CD4-positive, alpha-beta T cell treated with Interleukin-17A for 4 hours (primary cell): ENCODE measurements at regions not wholly inside any gene's neighbourhood (a gene's known extent, or its start where the extent isn't known, plus 50 kb on each side); places are given as distances from the start of the nearest gene placed in this dataset.

Source experiments
- DNase-seq: peaks from one replicate; pipeline ENCODE4 v3.0.0-alpha.2; 2020; ENCODE audit warnings: mixed read lengths

DNA sequence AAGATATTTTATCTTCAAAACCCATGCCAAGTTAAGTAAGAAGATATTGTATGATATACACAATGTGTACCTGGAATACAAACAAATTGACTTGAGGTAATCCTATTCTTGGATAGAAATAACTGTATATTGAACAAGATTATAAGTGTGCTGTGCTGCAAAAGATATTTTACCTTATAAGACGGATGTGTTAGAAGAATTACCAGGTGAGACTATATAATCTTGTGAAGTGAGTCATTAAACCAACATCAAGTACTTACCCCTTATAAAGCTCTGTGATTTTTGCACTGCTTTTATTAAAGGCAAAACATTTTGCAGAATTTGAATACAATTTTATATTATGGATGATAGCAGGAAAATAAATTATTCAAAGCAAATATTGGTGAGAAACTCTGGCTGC lies 570.0 kb downstream of the MMUT start:
- DNase-seq: no peak

DNA sequence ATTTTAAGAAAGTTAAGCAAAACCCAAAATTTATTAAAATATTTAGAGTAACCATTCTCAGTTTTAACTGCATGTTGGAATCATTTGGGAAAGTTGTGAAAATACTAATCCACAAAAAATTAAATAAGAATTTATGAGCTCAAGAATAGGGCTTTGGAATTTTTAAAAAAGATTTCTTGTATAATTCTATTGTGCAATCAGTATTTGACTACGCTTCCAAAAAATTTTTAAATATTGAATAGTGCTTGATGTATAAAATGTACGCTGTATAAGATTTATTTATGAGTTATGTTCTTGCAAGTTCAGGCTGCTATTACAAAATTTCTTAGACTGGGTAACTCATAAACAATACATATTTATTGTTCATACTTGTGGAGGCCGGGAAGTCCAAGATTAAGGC lies 571.7 kb downstream of the MMUT start:
- DNase-seq: no peak

DNA sequence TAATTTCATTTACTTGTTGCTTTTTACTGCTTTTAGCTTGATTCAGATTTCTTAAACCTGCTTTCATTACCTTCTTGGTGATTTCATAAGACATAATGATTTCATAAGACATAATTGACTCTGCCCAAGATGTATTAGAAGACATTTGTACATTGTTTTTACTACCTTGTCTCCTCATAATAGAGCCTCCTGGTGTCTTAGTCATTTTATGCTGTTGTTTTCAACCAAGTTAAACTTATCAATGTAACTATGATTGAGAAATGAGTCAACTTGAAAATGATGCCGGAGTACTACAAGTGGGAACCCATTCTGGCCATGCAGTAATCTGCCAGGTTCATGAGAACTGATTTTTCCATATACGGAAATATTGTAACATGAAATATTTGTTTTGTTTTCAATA lies 573.6 kb downstream of the MMUT start:
- DNase-seq: no peak

DNA sequence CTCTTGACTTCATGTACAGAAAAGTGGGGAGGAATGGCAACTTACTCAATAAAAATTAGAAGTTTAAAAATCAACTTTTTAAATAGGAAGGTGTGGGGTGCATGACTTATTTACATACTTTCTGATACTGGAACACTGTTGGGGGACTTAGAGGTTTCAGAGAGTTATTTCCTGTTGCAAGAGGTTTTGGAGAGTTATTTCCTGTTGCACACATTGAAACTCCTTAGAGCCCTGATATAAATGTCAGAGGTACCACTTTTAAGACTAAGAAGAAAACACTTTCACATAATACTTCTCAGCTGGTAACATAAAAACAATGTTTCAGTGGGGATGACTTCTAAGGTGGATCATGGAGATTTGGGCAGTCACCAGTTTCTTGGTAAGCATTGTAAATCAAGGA lies 579.9 kb downstream of the MMUT start:
- DNase-seq: no peak

DNA sequence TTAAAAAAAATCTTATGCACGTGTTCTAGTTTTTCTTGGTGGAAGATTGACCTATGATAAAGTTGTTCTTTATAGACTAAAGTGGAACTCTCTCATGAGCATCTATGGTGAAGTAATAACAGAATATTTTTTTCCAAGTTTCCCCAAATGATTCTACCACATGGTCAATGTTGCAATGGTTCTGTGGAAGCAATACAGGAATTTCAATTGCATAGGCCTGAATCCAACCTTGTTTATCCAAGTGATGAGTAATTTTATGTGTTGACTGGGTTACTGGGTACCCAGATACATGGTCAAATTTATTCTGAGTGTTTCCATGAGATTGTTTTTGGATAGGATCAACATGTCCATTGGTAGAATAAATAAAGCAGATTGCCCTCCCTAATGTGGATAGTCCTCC lies 581.5 kb downstream of the MMUT start:
- no peak for DNase-seq

DNA sequence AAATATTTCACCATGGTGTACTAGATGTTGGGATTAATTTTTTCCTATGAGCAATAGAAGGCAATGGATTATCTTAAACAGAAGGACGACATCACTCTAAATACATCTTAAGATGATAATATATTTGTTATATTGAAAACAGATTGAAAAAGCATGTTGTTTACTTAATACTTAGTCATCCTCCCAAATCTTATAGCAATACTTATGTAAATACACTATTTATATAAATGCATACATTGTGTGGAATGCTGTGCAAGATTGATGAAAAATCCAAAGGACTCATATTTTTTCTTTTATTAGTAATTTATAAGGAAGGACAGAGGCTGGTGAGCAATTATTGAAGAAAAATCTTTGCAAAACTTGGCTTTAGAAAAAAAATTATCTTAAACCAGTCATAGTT lies 593.5 kb downstream of the MMUT start:
- DNase-seq: no peak

DNA sequence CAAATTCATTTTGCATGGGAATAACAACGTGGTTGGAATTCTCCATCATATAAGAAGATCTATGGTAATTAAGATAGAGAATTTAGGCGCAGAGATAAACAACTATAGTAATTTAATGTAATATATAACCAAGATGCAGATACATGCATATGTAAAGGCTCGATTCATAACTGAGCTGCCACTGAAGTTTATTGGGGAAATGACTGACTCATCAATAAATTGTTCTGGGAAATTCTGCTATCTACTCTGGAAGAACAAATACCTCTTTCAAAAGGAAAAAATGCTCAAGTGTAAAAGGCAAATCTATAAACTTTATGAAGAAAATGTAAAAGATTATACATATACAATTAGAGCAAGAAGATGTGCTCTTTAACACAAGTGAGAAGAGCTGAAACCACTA lies 596.4 kb downstream of the MMUT start:
- no peak for DNase-seq

DNA sequence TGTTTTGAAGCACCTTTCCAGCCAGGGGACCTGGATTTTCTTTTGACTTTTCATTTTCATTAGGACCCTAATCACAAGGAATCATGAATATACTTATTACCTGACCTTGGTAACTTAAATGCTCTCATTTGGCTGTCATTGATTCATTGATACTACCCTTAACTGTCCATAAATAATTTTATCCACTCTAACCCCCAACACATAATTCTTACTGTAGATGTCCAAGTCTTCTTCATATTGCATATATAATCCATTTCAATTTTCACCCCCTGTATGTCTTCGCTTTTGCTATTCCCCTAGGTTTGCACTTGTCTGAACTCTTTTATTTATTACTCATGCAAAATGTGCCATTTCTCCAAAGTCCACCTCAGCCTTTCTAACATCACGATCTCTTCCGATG lies 602.9 kb downstream of the MMUT start:
- DNase-seq: no peak

DNA sequence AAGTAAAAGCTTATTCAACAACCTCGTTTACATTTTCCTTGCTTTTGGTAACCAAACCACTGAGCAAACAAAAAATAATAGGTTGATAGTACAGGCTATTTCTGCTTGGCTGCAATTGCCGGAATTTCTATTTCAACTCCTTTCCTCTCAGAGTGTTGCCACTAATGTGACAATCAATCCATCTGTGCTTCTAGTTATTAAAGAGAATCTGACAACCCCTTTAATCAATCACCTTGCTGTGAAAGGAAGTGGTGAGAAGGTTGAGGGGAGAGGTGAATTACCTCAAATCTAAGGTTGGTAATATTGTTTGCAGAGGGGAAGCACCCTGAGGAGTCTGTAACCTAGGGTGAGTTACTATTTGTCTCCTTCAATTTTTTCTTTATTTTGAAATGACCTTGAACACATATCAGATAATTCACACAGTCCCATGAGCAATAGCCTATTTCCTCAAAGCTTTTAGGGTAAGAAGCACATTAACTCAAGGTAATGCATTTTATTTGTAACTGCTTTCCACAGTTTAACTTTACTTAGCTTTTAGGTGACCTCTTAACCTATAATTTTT lies 603.4 kb downstream of the MMUT start:
- DNase-seq: no peak

DNA sequence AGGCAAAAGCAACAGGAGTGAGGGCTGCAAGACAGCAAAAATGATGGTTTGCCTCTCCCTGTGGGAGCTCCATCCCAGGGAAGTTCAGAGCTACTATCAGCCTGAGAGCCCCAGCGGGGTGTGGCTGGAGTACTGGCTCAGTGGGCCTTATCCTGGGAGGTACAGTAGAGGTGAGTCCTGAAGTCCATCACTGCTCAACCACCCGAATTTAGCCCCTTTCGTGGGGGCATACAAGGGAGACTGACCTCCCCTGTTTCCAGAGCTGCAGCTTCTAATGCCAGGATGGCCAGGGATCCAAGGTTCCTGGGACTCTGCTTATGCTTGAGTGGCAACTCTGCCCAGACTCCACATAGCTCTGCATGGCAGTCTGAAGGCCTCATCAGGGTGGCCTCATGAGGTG lies 617.8 kb downstream of the MMUT start:
- DNase-seq: no peak

DNA sequence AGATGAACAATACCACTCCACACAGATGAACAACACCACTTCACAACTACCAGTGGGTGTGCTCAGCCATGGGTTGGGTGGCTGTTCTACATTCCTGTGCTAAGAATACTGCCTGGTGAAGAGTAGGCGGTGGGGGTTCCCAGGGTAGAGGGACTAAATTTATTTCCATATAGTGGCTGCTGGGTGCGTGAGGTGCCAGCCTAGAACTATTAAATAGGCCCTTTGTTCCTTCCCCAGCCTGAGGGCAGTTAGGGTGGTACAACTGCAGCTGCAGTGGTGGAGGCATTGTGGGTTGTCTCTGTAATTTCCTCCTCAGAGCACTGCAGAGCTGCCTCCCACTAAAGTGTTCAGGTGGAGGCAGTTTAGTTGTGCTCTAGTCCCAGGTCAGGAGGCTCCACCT lies 618.4 kb downstream of the MMUT start:
- no peak for DNase-seq

DNA sequence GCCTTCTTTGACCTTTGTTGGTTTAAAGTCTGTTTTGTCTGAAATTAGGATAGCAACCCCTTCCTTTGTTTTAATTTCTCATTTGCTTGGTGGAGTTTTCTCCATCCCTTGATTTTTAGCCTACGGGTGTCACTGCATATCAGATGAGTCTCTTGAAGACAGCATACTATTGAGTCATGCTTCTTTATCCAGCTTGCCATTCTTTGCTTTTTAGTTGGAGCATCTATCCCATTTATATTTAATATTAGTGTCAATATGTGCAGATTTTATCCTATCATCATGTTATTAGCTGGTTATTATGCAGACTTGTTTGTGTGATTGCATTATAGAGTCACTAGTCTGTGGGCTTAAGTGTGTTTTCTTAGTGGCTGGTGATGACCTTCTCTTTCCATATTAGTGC lies 622.2 kb downstream of the MMUT start:
- DNase-seq: no peak

DNA sequence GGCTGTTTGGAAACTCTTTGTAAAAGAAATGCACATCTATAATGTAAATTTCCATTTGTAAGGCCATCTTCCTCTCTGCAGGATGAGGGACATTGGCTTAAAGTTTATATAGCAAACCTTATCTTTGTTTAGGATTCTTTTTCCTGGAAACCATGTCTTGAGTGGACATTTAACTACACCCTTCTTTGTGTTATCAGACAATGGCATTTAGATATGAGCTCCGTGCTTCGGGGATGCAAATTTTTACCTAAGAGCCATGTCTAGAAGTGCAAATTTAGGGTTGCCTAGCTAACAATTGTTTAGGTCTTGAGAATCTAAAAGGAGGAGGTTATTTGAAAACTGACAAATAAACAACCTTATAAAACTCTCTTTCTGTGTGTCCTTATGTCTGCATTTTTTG lies 623.8 kb downstream of the MMUT start:
- no peak for DNase-seq

DNA sequence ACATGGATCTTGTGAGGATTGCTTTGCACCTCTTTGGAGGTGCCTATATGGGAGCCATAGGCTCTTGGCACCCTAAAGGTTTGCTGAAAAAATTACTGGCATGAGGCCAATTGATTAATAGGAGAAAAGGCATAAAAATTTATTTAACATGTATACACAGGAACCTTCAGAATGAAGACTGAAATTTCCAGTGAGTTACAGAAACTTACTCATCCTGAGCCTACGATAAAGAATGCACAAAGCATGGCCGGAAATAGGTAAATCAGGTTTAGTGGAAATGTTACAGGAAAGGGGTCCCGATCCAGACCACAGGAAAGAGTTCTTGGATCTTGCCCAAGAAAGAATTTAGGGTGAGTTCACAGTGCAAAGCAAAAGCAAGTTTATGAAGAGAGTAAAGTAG lies 625.3 kb downstream of the MMUT start:
- DNase-seq: no peak

DNA sequence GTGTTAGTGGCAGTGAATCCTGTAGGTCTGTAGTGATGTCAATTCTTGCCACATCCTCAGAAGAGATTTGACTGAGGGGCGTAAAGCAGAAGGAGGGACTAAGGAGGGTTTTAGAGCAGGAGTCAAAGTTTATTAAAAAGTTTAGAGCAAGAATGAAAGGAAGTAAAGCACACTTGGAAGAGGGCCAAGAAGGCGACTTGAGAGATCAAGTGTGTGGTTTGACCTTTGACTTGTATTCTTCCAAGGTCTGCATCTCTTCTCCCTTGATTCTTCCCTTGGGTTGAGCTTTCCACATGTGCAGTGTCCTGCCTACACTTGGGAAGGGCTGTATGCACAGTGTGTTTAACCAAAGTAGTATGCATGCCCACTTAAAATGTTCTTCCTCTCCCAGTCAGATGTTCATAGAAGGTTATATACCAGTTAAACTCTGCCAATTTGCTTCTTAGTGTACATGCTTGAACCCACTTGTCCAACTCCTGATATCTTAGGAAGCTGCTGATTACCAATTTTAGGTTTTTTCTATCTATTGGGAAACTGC lies 627.6 kb downstream of the MMUT start:
- no peak for DNase-seq

DNA sequence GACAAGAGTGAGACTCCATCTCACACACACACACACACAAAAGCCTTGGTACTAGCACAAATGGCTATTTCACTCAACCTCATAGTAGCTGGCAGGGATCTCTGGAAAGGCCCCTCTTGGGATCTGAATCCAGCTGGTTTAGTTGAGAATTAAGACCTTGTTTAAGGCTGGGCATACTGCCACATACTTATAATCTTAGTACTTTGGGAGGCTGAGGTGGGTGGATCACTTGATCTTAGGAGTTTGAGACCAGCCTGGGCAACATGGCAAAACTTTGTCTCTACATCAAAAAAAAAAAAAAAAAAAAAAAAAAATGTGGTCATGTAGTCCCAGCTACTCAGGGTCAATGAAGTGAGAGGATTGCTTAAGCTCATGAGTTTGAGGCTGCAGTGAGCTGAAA lies 628.3 kb downstream of the MMUT start:
- no peak for DNase-seq

DNA sequence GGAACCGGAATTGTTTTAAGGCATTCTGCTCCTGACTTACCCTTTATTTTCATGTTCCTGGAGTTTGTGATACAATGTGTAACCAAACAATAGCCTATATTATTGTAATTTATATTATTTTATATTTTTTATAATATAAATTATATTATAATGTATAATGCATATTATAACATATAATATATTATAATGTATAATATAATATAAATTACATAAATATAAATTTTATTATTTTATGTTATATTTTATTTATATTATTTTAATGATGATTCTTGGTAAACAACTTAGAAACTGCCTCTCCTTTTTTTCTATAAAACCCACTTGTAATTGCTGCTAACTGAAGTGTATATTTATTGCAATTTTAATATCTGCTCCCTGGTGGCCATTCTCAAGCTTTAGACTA lies 629.1 kb downstream of the MMUT start:
- DNase-seq: no peak

DNA sequence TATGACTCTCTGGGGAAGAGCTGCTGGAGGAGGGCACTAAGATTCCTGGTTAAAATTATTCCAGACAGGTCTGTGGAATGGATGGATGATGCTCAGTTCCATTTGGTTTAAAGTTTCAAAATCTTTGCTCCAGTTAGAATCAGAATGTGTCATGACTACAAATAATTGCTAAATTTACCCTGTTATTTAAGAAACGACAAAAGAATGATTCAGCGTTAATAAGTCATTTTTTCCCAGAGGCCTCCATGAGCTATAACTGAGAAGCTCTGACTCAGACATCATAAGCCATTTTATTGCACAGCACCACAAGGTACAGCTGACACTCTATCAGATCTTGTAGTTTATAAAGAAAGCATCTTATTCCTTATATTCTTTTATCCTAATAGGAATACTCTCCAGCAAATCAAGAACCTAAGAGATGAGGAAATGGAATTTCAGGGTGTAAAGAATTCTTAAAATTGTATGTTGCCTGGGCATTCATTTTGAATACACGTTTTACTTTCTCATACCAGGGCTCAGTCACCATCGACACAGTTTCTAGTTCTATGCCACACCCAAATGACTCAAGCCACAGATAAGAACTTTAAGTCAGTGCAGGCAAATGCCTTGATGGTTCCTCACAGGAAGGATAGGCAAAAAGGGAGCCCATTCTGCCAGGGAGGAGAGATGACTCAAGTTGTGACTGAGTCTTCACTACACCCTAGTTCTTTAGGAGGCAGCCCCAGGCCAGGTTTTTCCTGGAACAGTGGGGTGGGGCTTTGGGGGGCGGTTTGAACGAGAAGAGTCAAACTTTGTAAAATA lies 636.0 kb downstream of the MMUT start:
- DNase-seq: no peak

DNA sequence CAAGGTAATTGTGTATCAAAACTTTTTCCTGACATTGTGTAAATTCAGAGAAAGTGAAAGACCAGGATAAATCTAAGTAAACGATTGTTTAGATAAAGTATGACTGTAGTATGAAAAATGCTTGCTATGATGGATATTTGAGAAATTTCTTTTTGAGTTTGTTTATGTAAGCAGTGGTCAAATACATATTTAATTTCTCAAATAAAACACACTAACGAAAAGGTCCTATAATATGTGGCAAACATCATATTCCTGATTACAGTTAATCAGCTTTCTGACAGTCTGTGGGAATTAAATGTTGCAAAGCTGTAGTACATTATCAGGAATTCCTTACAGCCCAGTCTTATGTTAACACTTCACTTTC lies 636.9 kb downstream of the MMUT start:
- DNase-seq: no peak

DNA sequence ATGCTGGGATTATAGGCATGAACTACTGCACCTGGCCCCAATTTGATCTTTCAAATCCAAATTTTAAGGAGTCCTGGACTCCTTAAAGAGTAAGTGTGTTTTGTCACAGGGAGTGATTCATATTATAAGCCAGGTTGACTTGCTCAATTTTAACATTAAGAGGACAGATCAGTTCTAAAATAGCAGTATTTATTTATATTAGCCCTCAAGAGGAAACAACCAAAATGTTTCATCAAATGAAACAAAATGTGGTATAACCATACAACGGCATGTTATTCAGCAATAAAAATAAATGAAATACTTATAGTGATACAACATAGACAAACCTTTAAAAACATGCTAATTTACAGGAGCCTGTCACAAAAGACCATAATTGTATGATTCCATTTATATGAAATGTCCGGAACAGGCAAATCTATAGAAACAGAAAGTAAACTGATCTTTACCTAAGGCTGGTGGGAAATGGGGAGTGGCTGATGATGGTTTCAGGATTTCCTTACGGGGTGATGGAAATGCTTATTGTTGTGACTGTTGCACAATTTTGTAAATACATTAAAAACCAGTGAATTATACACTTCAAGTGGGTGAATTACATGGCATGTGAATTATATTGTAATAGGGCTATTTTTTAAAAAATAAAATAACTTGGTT lies 637.4 kb downstream of the MMUT start:
- DNase-seq: no peak

DNA sequence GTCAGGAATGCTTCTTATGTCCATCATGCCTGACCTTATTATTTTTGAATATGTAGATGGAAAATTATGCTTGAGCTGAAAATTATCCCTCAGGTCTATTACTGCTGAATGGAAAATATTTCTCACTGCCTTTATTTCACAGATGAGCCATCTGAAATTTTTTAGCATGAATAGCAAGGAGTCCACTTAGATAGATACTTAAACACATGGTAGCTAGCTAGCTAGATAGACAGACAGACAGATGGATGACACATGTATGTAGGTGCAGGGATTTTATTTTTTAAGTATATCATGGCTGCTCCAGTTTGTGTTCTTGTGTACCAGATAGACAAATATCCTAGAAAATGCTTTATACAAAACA lies 645.0 kb downstream of the MMUT start:
- no peak for DNase-seq

DNA sequence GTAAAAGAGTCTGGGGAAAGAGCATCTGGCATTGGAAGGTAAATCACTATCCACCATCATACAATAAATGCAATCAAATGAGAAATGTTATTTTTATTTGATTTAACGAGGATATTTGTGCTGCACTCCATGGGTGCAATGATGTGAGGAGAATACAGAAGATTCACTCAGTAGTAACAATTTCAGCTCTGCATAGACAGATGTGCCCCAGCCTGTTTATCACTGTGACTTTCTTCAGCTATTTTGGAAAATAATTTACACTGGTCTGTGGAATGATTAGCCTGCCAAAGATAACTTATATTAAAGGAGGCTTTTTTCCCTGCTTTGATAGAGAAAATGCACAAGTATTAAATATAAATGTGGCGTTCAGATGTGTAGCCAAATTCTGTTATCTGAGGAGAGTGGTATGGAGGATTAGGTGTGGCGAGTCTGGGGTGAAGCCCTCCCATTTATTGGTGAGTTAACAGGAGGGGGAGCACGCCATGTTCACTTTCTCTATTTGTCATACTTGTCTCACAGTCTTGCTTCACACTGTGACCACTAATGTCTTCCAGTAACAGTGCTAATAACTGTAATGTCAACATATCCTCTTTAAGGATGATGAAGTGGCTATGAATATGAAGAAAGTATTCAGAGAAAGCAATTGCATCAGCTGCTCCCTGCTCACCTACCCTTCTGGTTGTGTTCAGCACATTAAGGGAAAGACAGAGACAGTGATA lies 645.6 kb downstream of the MMUT start:
- DNase-seq: no peak

DNA sequence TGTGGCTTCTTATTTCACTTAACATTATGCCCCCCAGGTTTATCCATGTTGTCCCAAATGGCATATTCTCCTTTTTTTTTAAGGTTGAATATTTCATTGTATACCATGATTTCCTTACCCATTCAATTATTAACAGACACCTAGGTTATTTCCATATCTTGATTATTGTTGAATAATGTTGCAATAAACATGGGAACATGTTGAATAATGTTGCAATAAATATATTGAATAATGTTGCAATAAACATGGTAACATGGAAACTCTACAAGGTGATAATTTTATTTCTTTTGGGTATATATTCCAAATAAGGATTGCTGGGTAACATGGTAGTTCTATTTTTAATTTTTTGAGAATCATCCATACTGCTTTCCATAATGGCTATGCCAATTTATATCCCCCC lies 648.1 kb downstream of the MMUT start:
- no peak for DNase-seq

DNA sequence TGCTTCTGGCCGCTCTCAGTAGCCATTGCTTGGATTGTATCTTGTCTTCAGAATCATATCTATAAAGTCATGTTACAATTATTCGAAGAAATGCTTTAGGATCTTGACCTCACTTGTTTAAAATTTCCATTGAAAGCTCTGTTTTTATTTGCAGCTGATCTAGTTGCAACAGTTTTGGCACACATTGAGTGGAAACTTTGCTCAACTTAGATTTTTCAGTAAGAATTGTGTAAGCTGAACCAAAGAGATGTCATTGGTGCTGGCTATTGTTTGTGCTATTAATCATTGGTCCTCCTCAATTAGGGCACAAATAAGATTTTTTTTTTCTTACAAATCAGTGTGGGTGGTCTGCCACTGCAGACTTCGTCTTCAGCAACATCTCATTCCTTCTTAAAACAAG lies 649.2 kb downstream of the MMUT start:
- DNase-seq: no peak
